ENCODE measurements at regions not wholly inside any gene's neighbourhood (a gene's known extent, or its start where the extent isn't known, plus 50 kb on each side); places are given as distances from the start of the nearest gene placed in this dataset.

GRCh38 chr6:40049128-40049527, 114.9 kb upstream of the MOCS1 start:
- Histone ChIP-seq H3K27ac (ENCODE audit: low read depth in 1 of 2, low read length in 2 of 2) (no peak overlapping the region), H3K36me3 (ENCODE audit: control insufficient read depth in 4 of 4, insufficient read depth in 3 of 4, low read depth in 1 of 4, low read length in 3 of 4) (no peaks in the 10 kb centered on the region), H3K4me1 (ENCODE audit: control insufficient read depth in 4 of 4, insufficient read depth in 4 of 4, low read length in 3 of 4) (no peaks in the 10 kb centered on the region), H3K9ac (ENCODE audit: low read depth in 1 of 2, low read length in 2 of 2) (no peak overlapping the region), H3K9me3 (ENCODE audit: control insufficient read depth in 4 of 4, low read length in 3 of 4) (no peaks in the 10 kb centered on the region), H3K4me3 (ENCODE audit: low read depth in 1 of 3, low read length in 3 of 3) (no peak overlapping the region), H3K27me3 (ENCODE audit: control insufficient read depth in 4 of 4, insufficient read depth in 4 of 4, low read length in 3 of 4) (no peaks in the 10 kb centered on the region)
- WGBS: 87% methylated on average over 4 of the region's 4 CpGs
- DNase-seq (ENCODE audit: low spot score): no peak
- TF ChIP-seq HNF4G (IDR thresholded peaks at IDR 0.05) (no peak), YY1 (IDR thresholded peaks at IDR 0.05) (no peak), FOXA1 (IDR thresholded peaks at IDR 0.05) (no peak), NR2F2 (IDR thresholded peaks at IDR 0.05) (no peak)

DNA sequence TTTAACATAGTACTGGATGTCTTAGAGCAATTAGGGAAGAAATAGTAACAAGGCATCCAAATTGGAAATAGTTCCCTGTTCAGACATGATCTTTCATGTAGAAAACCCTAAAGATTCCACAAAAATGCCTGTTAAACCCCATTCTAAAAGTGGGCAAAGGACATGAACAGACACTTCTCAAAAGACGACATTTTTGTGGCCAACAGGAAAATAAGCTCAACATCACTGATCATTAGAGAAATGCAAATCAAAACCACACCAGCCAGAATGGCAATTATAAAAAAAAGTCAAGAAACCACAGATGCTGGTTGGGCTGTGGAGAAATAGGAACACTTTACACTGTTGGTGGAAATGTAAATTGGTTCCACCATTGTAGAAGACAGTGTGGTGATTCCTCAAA, 109.9 kb upstream of the MOCS1 start:
- TF ChIP-seq EGR1 (IDR thresholded peaks at IDR 0.05; ENCODE audit: low read depth in 2 of 2) (no peak), HNF4A (conservative IDR thresholded peaks at IDR 0.05) (no peak), FOXA2 (IDR thresholded peaks at IDR 0.05) (no peak), SP1 (IDR thresholded peaks at IDR 0.05) (no peak), NR2F2 (IDR thresholded peaks at IDR 0.05) (no peak), ATF3 (IDR thresholded peaks at IDR 0.05) (no peak), YY1 (IDR thresholded peaks at IDR 0.05) (no peak), TAF1 (conservative IDR thresholded peaks at IDR 0.05) (no peak), RXRA (IDR thresholded peaks at IDR 0.05) (no peak), ZBTB33 (IDR thresholded peaks at IDR 0.05) (no peak), GABPA (IDR thresholded peaks at IDR 0.05 in 1 of 2, conservative IDR thresholded peaks at IDR 0.05 in 1 of 2) (no peak), RAD21 (IDR thresholded peaks at IDR 0.05) (no peak), JUND (IDR thresholded peaks at IDR 0.05) (no peak), HNF4G (IDR thresholded peaks at IDR 0.05) (no peak), FOXA1 (IDR thresholded peaks at IDR 0.05) (no peak)
- TF ChIP-seq, protein P1, sequence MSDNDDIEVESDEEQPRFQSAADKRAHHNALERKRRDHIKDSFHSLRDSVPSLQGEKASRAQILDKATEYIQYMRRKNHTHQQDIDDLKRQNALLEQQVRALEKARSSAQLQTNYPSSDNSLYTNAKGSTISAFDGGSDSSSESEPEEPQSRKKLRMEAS (IDR thresholded peaks at IDR 0.05): no peak
- TF ChIP-seq, protein P2, sequence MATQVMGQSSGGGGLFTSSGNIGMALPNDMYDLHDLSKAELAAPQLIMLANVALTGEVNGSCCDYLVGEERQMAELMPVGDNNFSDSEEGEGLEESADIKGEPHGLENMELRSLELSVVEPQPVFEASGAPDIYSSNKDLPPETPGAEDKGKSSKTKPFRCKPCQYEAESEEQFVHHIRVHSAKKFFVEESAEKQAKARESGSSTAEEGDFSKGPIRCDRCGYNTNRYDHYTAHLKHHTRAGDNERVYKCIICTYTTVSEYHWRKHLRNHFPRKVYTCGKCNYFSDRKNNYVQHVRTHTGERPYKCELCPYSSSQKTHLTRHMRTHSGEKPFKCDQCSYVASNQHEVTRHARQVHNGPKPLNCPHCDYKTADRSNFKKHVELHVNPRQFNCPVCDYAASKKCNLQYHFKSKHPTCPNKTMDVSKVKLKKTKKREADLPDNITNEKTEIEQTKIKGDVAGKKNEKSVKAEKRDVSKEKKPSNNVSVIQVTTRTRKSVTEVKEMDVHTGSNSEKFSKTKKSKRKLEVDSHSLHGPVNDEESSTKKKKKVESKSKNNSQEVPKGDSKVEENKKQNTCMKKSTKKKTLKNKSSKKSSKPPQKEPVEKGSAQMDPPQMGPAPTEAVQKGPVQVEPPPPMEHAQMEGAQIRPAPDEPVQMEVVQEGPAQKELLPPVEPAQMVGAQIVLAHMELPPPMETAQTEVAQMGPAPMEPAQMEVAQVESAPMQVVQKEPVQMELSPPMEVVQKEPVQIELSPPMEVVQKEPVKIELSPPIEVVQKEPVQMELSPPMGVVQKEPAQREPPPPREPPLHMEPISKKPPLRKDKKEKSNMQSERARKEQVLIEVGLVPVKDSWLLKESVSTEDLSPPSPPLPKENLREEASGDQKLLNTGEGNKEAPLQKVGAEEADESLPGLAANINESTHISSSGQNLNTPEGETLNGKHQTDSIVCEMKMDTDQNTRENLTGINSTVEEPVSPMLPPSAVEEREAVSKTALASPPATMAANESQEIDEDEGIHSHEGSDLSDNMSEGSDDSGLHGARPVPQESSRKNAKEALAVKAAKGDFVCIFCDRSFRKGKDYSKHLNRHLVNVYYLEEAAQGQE (IDR thresholded peaks at IDR 0.05): no peak
- TF ChIP-seq, protein P3, sequence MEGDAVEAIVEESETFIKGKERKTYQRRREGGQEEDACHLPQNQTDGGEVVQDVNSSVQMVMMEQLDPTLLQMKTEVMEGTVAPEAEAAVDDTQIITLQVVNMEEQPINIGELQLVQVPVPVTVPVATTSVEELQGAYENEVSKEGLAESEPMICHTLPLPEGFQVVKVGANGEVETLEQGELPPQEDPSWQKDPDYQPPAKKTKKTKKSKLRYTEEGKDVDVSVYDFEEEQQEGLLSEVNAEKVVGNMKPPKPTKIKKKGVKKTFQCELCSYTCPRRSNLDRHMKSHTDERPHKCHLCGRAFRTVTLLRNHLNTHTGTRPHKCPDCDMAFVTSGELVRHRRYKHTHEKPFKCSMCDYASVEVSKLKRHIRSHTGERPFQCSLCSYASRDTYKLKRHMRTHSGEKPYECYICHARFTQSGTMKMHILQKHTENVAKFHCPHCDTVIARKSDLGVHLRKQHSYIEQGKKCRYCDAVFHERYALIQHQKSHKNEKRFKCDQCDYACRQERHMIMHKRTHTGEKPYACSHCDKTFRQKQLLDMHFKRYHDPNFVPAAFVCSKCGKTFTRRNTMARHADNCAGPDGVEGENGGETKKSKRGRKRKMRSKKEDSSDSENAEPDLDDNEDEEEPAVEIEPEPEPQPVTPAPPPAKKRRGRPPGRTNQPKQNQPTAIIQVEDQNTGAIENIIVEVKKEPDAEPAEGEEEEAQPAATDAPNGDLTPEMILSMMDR (IDR thresholded peaks at IDR 0.05; ENCODE audit: low read depth, low read length, missing input control): no peak

More for the DNA sequence above, 109.9 kb upstream of the MOCS1 start:
- Histone ChIP-seq H3K4me3 (ENCODE audit: low read depth in 1 of 3, low read length in 3 of 3) (no peak overlapping the region), H3K9ac (ENCODE audit: low read depth in 1 of 2, low read length in 2 of 2) (no peak overlapping the region), H3K36me3 (ENCODE audit: control insufficient read depth in 4 of 4, insufficient read depth in 3 of 4, low read depth in 1 of 4, low read length in 3 of 4) (no peaks in the 10 kb centered on the region), H3K9me3 (ENCODE audit: control insufficient read depth in 4 of 4, low read length in 3 of 4) (peaks cover 0 to 3% (median 0%) of the 10 kb centered on the region in 4 donors), H3K27me3 (ENCODE audit: control insufficient read depth in 4 of 4, insufficient read depth in 4 of 4, low read length in 3 of 4) (no peaks in the 10 kb centered on the region), H3K4me1 (ENCODE audit: control insufficient read depth in 4 of 4, insufficient read depth in 4 of 4, low read length in 3 of 4) (no peaks in the 10 kb centered on the region), H3K27ac (ENCODE audit: low read depth in 1 of 2, low read length in 2 of 2) (no peak overlapping the region)
- WGBS: 78% methylated on average over 1 of the region's 1 CpG
- no peak for DNase-seq (ENCODE audit: low spot score)
